ENCODE measurements at regions not wholly inside any gene's neighbourhood (a gene's known extent, or its start where the extent isn't known, plus 50 kb on each side); places are given as distances from the start of the nearest gene placed in this dataset.

GRCh38 chr5:117010574-117010973 is 436.0 kb upstream of the SEMA6A start:
- Histone ChIP-seq H3K9ac (ENCODE audit: low read length) (no peak overlapping the region), H4K20me1 (ENCODE audit: insufficient read depth) (no peaks in the 10 kb centered on the region), H3K27me3 (ENCODE audit: insufficient read depth, low read depth, low read length) (no peaks in the 10 kb centered on the region), H3K9me3 (ENCODE audit: low read length) (no peaks in the 10 kb centered on the region), H2AFZ (ENCODE audit: low read depth, low read length) (no peak overlapping the region), H3K9me2 (ENCODE audit: insufficient read depth, low read length) (no peaks in the 10 kb centered on the region), H3K36me3 (ENCODE audit: insufficient read depth, low read length) (no peaks in the 10 kb centered on the region), H3K4me3 (ENCODE audit: low read length) (no peak overlapping the region), H3F3A (ENCODE audit: insufficient read depth, low read length, poor library complexity, severe bottlenecking) (no peaks in the 10 kb centered on the region), H3K27ac (ENCODE audit: low read length) (no peak overlapping the region), H3K4me2 (ENCODE audit: low read length) (no peak overlapping the region), H3K79me2 (replicated peaks; ENCODE audit: insufficient read depth, low read length) (no peaks in the 10 kb centered on the region)
- TF ChIP-seq EP300 (conservative IDR thresholded peaks at IDR 0.05; ENCODE audit: poor library complexity, severe bottlenecking) (no peak), CTCF (IDR thresholded peaks at IDR 0.05; ENCODE audit: poor library complexity, severe bottlenecking) (no peak), MXI1 (conservative IDR thresholded peaks at IDR 0.05; ENCODE audit: poor library complexity, severe bottlenecking) (no peak), REST (IDR thresholded peaks at IDR 0.05; ENCODE audit: borderline replicate concordance) (no peak), EZH2 (IDR thresholded peaks at IDR 0.05; ENCODE audit: borderline replicate concordance, insufficient read depth, low read length, poor library complexity, severe bottlenecking) (no peak), RAD21 (conservative IDR thresholded peaks at IDR 0.05) (no peak), POLR2AphosphoS5 (IDR thresholded peaks at IDR 0.05) (no peak)

- Histone ChIP-seq H3K36me3 (ENCODE audit: insufficient read depth, low read length) (no peaks in the 10 kb centered on the region), H3K27ac (ENCODE audit: low read length) (no peak overlapping the region), H3K4me2 (ENCODE audit: low read length) (no peak overlapping the region), H3K9ac (ENCODE audit: low read length) (no peak overlapping the region), H3K27me3 (ENCODE audit: insufficient read depth, low read depth, low read length) (no peaks in the 10 kb centered on the region), H3K9me3 (ENCODE audit: low read length) (no peaks in the 10 kb centered on the region), H2AFZ (ENCODE audit: low read depth, low read length) (no peak overlapping the region), H3K4me3 (ENCODE audit: low read length) (no peak overlapping the region), H3F3A (ENCODE audit: insufficient read depth, low read length, poor library complexity, severe bottlenecking) (no peaks in the 10 kb centered on the region), H4K20me1 (ENCODE audit: insufficient read depth) (no peaks in the 10 kb centered on the region), H3K9me2 (ENCODE audit: insufficient read depth, low read length) (no peaks in the 10 kb centered on the region), H3K79me2 (replicated peaks; ENCODE audit: insufficient read depth, low read length) (no peaks in the 10 kb centered on the region)
- no peak for TF ChIP-seq TAF1 (IDR thresholded peaks at IDR 0.05; ENCODE audit: low read depth)
- no peak for TF ChIP-seq MXI1 (conservative IDR thresholded peaks at IDR 0.05; ENCODE audit: poor library complexity, severe bottlenecking)
- TF ChIP-seq POLR2AphosphoS5 (IDR thresholded peaks at IDR 0.05): no peak
- TF ChIP-seq EZH2 (IDR thresholded peaks at IDR 0.05; ENCODE audit: borderline replicate concordance, insufficient read depth, low read length, poor library complexity, severe bottlenecking): no peak
- no peak for TF ChIP-seq REST (IDR thresholded peaks at IDR 0.05; ENCODE audit: borderline replicate concordance)
- no peak for TF ChIP-seq EP300 (conservative IDR thresholded peaks at IDR 0.05; ENCODE audit: poor library complexity, severe bottlenecking)
Measured at GRCh38 chr5:116998024-116998423, 423.4 kb upstream of the SEMA6A start.
